Peyer's patch (tissue), 4 donors: ENCODE measurements at regions not wholly inside any gene's neighbourhood (a gene's known extent, or its start where the extent isn't known, plus 50 kb on each side); places are given as distances from the start of the nearest gene placed in this dataset.

Source experiments
- POLR2A ChIP-seq, 2 donors: fragments of 450-650 bp; IDR thresholded peaks; one replicate each; pipeline ENCODE4 v1.5.1; 2017; ENCODE audit warnings: antibody characterized with exemption in 2 of 2, mild to moderate bottlenecking in 2 of 2, moderate library complexity in 2 of 2
- TF ChIP-seq, protein P1 (sequence below), 6 experiments: fragments of 450-650 bp in 4 of 6; fragments of 200-600 bp in 2 of 6; sonication (generic) in 1 of 6; IDR thresholded peaks; one replicate each; pipeline ENCODE4 v1.5.1; 2017 to 2019; ENCODE audit warnings: antibody characterized with exemption in 6 of 6, mild to moderate bottlenecking in 3 of 6, moderate library complexity in 1 of 6

DNA sequence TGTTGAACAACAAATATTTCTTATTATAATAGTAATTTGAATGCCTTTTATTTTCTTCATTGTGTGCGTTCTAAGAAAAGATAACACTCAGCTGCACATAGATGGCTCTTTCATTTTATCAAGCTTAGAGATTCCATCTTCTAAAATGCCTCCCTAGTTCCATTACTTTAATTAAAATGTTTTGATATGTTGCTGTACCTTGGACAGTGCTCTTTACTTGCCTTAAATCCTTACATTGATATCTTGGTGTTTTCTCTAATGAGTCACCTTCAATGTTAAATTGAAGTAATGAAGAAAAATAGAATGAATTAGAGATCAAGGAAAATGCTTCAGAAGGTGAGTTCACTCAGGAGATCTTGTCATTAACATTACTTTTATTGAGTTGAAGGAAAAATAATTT lies 1672.4 kb upstream of the AGA start:
- no peak for TF ChIP-seq POLR2A (IDR thresholded peaks at IDR 0.05)
- TF ChIP-seq, protein P1, sequence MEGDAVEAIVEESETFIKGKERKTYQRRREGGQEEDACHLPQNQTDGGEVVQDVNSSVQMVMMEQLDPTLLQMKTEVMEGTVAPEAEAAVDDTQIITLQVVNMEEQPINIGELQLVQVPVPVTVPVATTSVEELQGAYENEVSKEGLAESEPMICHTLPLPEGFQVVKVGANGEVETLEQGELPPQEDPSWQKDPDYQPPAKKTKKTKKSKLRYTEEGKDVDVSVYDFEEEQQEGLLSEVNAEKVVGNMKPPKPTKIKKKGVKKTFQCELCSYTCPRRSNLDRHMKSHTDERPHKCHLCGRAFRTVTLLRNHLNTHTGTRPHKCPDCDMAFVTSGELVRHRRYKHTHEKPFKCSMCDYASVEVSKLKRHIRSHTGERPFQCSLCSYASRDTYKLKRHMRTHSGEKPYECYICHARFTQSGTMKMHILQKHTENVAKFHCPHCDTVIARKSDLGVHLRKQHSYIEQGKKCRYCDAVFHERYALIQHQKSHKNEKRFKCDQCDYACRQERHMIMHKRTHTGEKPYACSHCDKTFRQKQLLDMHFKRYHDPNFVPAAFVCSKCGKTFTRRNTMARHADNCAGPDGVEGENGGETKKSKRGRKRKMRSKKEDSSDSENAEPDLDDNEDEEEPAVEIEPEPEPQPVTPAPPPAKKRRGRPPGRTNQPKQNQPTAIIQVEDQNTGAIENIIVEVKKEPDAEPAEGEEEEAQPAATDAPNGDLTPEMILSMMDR (IDR thresholded peaks at IDR 0.05) = no peak
